Ramos (cell line): ENCODE measurements at regions not wholly inside any gene's neighbourhood (a gene's known extent, or its start where the extent isn't known, plus 50 kb on each side); places are given as distances from the start of the nearest gene placed in this dataset.
"Not testable (repeated sequence)": the region's sequence is repeated elsewhere in the genome, so short reads cannot be mapped to it uniquely, and the experiment has no call there.

ENCODE experiments used
- in situ Hi-C: fragments of 300-500 bp; cut with MboI; formaldehyde crosslinking; loops from one replicate; pipeline ENCODE4 v1.14.3; 2022; ENCODE audit warnings: low sequenced_read_pairs; ENCODE audit not compliant: unreplicated experiment

GRCh38 chr9:17888066-17888465, 309.2 kb downstream of the SH3GL2 start:
- in situ Hi-C loops, result no loop called here

- in situ Hi-C loops, result not testable (repeated sequence)
Measured at GRCh38 chr9:17888964-17889363, 310.1 kb downstream of the SH3GL2 start.

- in situ Hi-C loops, result no loop called here
Measured at GRCh38 chr9:17894501-17895160, 315.8 kb downstream of the SH3GL2 start.

- in situ Hi-C loops, result no loop called here
Measured at GRCh38 chr9:17900606-17901005, 321.7 kb downstream of the SH3GL2 start.

- in situ Hi-C loops, result no loop called here
Measured at GRCh38 chr9:17905366-17905765, 326.5 kb downstream of the SH3GL2 start.

- in situ Hi-C loops, result no loop called here
Measured at GRCh38 chr9:17905781-17906175, 326.9 kb downstream of the SH3GL2 start.

- in situ Hi-C loops, result no loop called here
Measured at GRCh38 chr9:17906176-17906840, 327.4 kb downstream of the SH3GL2 start.

GRCh38 chr9:17906841-17907778, 328.2 kb downstream of the SH3GL2 start:
- in situ Hi-C loops, result no loop called here

- in situ Hi-C loops, result no loop called here
Measured at GRCh38 chr9:17907779-17908508, 329.1 kb downstream of the SH3GL2 start.

GRCh38 chr9:17926246-17926645, 347.4 kb downstream of the SH3GL2 start:
- in situ Hi-C loops, result no loop called here

- in situ Hi-C loops, result no loop called here
Measured at GRCh38 chr9:17927616-17928015, 348.8 kb downstream of the SH3GL2 start.

GRCh38 chr9:17928228-17928627, 349.4 kb downstream of the SH3GL2 start:
- in situ Hi-C loops, result no loop called here

GRCh38 chr9:17928768-17929167, 349.9 kb downstream of the SH3GL2 start:
- in situ Hi-C loops, result no loop called here

- in situ Hi-C loops, result no loop called here
Measured at GRCh38 chr9:17929506-17929905, 350.6 kb downstream of the SH3GL2 start.

GRCh38 chr9:17930071-17930470, 351.2 kb downstream of the SH3GL2 start:
- in situ Hi-C loops, result no loop called here

GRCh38 chr9:17936365-17936764, 357.5 kb downstream of the SH3GL2 start:
- in situ Hi-C loops, result no loop called here

- in situ Hi-C loops, result no loop called here
Measured at GRCh38 chr9:17938035-17938655, 359.3 kb downstream of the SH3GL2 start.

- in situ Hi-C loops, result no loop called here
Measured at GRCh38 chr9:17942498-17942897, 363.6 kb downstream of the SH3GL2 start.

GRCh38 chr9:17955409-17955808, 376.5 kb downstream of the SH3GL2 start:
- in situ Hi-C loops, result no loop called here

GRCh38 chr9:17958363-17958762, 379.5 kb downstream of the SH3GL2 start:
- in situ Hi-C loops, result no loop called here
